GM23338 (cell line): ENCODE measurements at regions not wholly inside any gene's neighbourhood (a gene's known extent, or its start where the extent isn't known, plus 50 kb on each side); places are given as distances from the start of the nearest gene placed in this dataset.

ENCODE experiments used
- ATAC-seq: fragments of 200-7000 bp; cut with Tn5 transposase; 3 replicates; pipeline ENCODE4 v1.9.1; 2020
- DNase-seq: peaks from one replicate; pipeline ENCODE4 v3.0.0-alpha.2; 2015; ENCODE audit warnings: low spot score
- H2AFZ ChIP-seq: fragments of 200-600 bp; sonication (generic); 2 replicates; pipeline ENCODE4 v1.8.0; 2016; ENCODE audit warnings: antibody characterized with exemption, mild to moderate bottlenecking, moderate library complexity
- H3F3A ChIP-seq: fragments of 200-600 bp; sonication (generic); replicated peaks from 2 replicates; pipeline ENCODE4 v1.8.0; 2017; ENCODE audit warnings: antibody characterized with exemption, mixed run types, low read depth
- H3K27ac ChIP-seq: fragments of 200-600 bp; sonication (generic); 2 replicates; pipeline ENCODE4 v1.6.1; 2016; ENCODE audit warnings: low read depth
- H3K27me3 ChIP-seq: fragments of 200-600 bp; sonication (generic); 2 replicates; pipeline ENCODE4 v1.8.0; 2016; ENCODE audit warnings: mild to moderate bottlenecking, mixed run types, moderate library complexity; ENCODE audit not compliant: insufficient read depth
- H3K36me3 ChIP-seq: fragments of 200-600 bp; sonication (generic); 2 replicates; pipeline ENCODE4 v1.8.0; 2016; ENCODE audit warnings: mild to moderate bottlenecking; ENCODE audit not compliant: insufficient read depth
- H3K4me1 ChIP-seq: fragments of 200-600 bp; sonication (generic); 2 replicates; pipeline ENCODE4 v1.8.0; 2016; ENCODE audit warnings: mild to moderate bottlenecking, moderate library complexity; ENCODE audit not compliant: insufficient read depth
- H3K4me2 ChIP-seq: fragments of 200-600 bp; sonication (generic); 2 replicates; pipeline ENCODE4 v1.7.1; 2017; ENCODE audit warnings: mixed run types
- H3K4me3 ChIP-seq: fragments of 200-600 bp; sonication (generic); 2 replicates; pipeline ENCODE4 v1.6.1; 2016; ENCODE audit warnings: mixed run types
- H3K79me2 ChIP-seq: fragments of 200-600 bp; sonication (generic); replicated peaks from 2 replicates; pipeline ENCODE4 v1.8.0; 2017; ENCODE audit warnings: mild to moderate bottlenecking; ENCODE audit not compliant: insufficient read depth
- H3K9me2 ChIP-seq: fragments of 200-600 bp; sonication (generic); 2 replicates; pipeline ENCODE4 v1.8.0; 2017; ENCODE audit not compliant: insufficient read depth
- H4K20me1 ChIP-seq: fragments of 200-600 bp; sonication (generic); replicated peaks from 2 replicates; pipeline ENCODE4 v1.8.0; 2017; ENCODE audit warnings: mild to moderate bottlenecking; ENCODE audit not compliant: insufficient read depth
- H3K27ac Mint-ChIP-seq: 2 replicates; pipeline ENCODE4 v1.8.0; 2020; ENCODE audit warnings: inconsistent platforms, mild to moderate bottlenecking, moderate library complexity, mixed read lengths
- H3K27me3 Mint-ChIP-seq: 3 replicates; pipeline ENCODE4 v1.8.0; 2022; ENCODE audit warnings: low read depth, mild to moderate bottlenecking, moderate library complexity, mixed read lengths, inconsistent platforms; ENCODE audit not compliant: insufficient read depth, poor library complexity
- H3K36me3 Mint-ChIP-seq: 3 replicates; pipeline ENCODE4 v1.8.0; 2021; ENCODE audit warnings: low read depth, mild to moderate bottlenecking, inconsistent platforms, moderate library complexity, mixed read lengths
- H3K4me1 Mint-ChIP-seq: 3 replicates; pipeline ENCODE4 v1.8.0; 2020; ENCODE audit warnings: mild to moderate bottlenecking, inconsistent platforms, mixed read lengths
- H3K4me3 Mint-ChIP-seq: 3 replicates; pipeline ENCODE4 v1.8.0; 2021; ENCODE audit warnings: moderate library complexity, mild to moderate bottlenecking, inconsistent platforms, mixed read lengths
- H3K9me3 Mint-ChIP-seq: 3 replicates; pipeline ENCODE4 v1.8.0; 2020; ENCODE audit warnings: moderate library complexity, mild to moderate bottlenecking, inconsistent platforms, mixed read lengths
- CTCF ChIP-seq, 2 experiments: fragments of 200-600 bp in 1 of 2; sonication (generic) in 1 of 2; conservative IDR thresholded peaks; 2 replicates each; pipeline versions ENCODE4 v1.5.1 to v1.6.1; 2016 to 2017; ENCODE audit warnings: antibody characterized with exemption in 2 of 2, low read depth in 2 of 2, mild to moderate bottlenecking in 2 of 2, moderate library complexity in 1 of 2
- ETS1 ChIP-seq: IDR thresholded peaks from 2 replicates; pipeline ENCODE4 v1.6.1; 2016; ENCODE audit warnings: antibody characterized with exemption
- POLR2AphosphoS5 ChIP-seq: IDR thresholded peaks from 2 replicates; pipeline ENCODE4 v1.6.1; 2016; ENCODE audit warnings: antibody characterized with exemption, low read depth
- ZNF331 ChIP-seq: fragments of 250-450 bp; sonication (Bioruptor Pico); IDR thresholded peaks from 2 replicates; pipeline ENCODE4 v1.5.0; 2020; ENCODE audit warnings: low read depth, mild to moderate bottlenecking, moderate library complexity
- ZNF462 ChIP-seq: fragments of 250-450 bp; sonication (Bioruptor Pico); IDR thresholded peaks from 2 replicates; pipeline ENCODE4 v1.5.0; 2020; ENCODE audit warnings: mild to moderate bottlenecking, moderate library complexity

DNA sequence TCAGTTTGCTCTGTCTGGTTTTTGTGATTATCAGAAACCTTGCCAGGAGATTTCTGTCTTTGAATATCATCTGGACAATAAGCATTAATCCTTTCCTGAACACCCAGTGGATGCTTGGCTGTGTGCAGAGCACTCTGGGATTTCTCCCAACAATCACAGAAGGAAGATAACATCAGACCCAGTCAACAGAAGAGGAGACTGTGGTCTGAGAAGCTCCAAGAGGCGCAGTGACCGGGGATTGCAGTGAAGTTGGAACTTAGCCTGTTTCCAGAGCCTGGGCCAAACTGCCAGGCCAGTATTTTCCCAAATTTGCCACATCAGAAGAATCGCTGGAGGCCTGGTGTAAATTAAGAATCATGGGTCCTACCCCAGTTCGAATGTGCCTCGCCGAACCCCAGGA, 264.7 kb downstream of the C16orf95 start (continued):
- no peak for TF ChIP-seq ZNF462 (CRISPR knock-in tag)

DNA sequence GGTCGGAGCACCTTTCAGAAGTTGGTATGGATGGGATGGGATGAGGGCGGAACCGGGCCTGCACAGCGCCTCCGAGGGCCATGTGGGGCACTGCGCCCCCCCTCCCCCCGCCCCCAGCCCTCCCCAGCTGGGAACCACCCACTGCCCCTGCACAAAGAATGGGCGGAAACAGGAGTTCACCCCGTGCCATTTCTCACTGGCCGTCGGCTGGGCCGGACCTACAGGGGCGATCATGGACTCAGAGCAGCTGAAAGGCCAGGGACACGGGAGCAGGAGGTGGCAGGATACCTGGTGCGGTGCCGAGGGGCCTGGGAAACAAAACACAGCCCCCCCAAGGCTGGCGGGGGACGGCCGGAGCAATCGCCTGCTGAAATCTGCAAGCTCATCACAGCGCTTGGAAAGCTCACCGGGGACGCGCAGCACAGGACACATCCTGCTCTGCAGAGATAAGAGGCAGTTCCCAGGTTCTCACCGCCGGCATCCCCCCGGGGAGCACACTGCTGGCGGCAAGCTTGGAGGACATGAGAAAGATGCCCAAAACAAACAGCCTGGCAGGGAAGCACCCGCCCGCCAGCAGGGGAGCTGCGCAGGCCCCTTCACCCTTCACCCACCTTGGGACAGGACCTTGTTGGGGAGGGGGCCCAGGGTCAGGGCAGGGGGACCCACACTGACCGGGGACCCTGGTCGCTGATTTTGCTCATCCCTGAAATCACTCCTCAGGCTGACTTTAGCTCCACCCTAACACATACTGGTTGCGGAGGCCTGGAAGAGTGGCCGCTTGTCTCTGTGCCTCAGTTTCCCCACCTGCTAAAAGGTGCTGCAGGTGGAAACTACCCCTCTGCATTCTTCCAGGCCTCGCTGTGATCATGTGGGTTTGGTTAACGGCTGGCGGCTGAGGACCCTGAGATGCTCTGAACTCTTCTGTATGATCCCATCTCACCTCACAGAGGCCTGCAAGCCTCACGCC, 263.9 kb downstream of the C16orf95 start:
- Histone ChIP-seq H3K27me3 (no peaks in the 10 kb centered on the region), H4K20me1 (no peaks in the 10 kb centered on the region), H2AFZ (peak overlapping the region; percentile 93), H3K36me3 (no peaks in the 10 kb centered on the region; the same call in 1 of the 2 replicates), H3F3A (no peaks in the 10 kb centered on the region), H3K9me2 (no peaks in the 10 kb centered on the region), H3K4me3 (peak overlapping the region; percentile 43; the same call in 1 of the 2 replicates), H3K79me2 (no peaks in the 10 kb centered on the region), H3K4me1 (no peaks in the 10 kb centered on the region), H3K4me2 (peak overlapping the region; percentile 64; the same call in 1 of the 2 replicates), H3K27ac (no peak overlapping the region)
- H3K36me3 Mint-ChIP-seq, result peaks cover 3% of the 10 kb centered on the region; the same call in 1 of the 3 replicates
- H3K4me1 Mint-ChIP-seq, result no peaks in the 10 kb centered on the region; the same call in 1 of the 3 replicates
- ATAC-seq (peak; percentile 82), DNase-seq (peak; percentile 68)
- peaks cover 4% of the 10 kb centered on the region for H3K27me3 Mint-ChIP-seq
- peak overlapping the region; percentile 59; the same call in 1 of the 2 replicates for H3K27ac Mint-ChIP-seq
- peak overlapping the region; percentile 39; the same call in 2 of the 3 replicates for H3K4me3 Mint-ChIP-seq
- H3K9me3 Mint-ChIP-seq, result peaks cover 14% of the 10 kb centered on the region
- TF ChIP-seq POLR2AphosphoS5 (0 out of 2 replicates have a peak, but pooled peaks have one; percentile 28), ZNF331 (no peak), ETS1 (no peak), CTCF (conservative IDR thresholded peaks at IDR 0.05; ENCODE audit: low read depth in 2 of 2) (peak; percentile 34 to 40; a peak in 3 of 4 replicates)
